ENCODE measurements at regions not wholly inside any gene's neighbourhood (a gene's known extent, or its start where the extent isn't known, plus 50 kb on each side); places are given as distances from the start of the nearest gene placed in this dataset.

DNA sequence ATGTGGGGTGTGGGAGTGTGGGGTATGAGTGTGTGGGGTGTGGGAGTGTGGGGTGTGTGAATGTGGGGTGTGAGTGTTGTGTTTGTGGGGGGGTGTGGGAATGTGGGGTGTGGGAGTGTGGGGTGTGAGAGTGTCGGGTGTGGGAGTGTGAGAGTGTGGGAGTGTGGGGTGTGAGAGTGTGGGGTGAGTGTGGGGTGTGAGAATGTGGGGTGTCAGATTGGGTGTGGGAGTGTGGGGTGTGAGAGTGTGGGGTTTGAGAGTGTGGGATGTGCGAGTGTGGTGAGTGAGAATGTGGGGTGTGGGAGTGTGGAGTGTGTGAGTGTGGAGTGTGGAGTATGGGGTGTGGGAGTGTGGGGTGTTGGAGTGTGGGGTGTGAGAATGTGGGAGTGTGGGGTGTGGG is 50.1 kb upstream of the EN2 start:
- no peak for TF ChIP-seq EZH2 (IDR thresholded peaks at IDR 0.05; ENCODE audit: low read depth, unreplicated experiment)
- TF ChIP-seq, protein P1, sequence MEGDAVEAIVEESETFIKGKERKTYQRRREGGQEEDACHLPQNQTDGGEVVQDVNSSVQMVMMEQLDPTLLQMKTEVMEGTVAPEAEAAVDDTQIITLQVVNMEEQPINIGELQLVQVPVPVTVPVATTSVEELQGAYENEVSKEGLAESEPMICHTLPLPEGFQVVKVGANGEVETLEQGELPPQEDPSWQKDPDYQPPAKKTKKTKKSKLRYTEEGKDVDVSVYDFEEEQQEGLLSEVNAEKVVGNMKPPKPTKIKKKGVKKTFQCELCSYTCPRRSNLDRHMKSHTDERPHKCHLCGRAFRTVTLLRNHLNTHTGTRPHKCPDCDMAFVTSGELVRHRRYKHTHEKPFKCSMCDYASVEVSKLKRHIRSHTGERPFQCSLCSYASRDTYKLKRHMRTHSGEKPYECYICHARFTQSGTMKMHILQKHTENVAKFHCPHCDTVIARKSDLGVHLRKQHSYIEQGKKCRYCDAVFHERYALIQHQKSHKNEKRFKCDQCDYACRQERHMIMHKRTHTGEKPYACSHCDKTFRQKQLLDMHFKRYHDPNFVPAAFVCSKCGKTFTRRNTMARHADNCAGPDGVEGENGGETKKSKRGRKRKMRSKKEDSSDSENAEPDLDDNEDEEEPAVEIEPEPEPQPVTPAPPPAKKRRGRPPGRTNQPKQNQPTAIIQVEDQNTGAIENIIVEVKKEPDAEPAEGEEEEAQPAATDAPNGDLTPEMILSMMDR (conservative IDR thresholded peaks at IDR 0.05; ENCODE audit: low read depth in 2 of 2) = no peak
- no peak for TF ChIP-seq POLR2AphosphoS5 (IDR thresholded peaks at IDR 0.05; ENCODE audit: low read depth)
- TF ChIP-seq CREB1 (CRISPR knock-in tag; IDR thresholded peaks at IDR 0.05; ENCODE audit: low read depth) = no peak
- TF ChIP-seq EZH2phosphoT487 (IDR thresholded peaks at IDR 0.05; ENCODE audit: unreplicated experiment) = no peak
- no peak for TF ChIP-seq ZNF114 (CRISPR knock-in tag; IDR thresholded peaks at IDR 0.05)
- no peak for TF ChIP-seq ZNF331 (CRISPR knock-in tag; IDR thresholded peaks at IDR 0.05; ENCODE audit: low read depth)
- TF ChIP-seq, protein P2, sequence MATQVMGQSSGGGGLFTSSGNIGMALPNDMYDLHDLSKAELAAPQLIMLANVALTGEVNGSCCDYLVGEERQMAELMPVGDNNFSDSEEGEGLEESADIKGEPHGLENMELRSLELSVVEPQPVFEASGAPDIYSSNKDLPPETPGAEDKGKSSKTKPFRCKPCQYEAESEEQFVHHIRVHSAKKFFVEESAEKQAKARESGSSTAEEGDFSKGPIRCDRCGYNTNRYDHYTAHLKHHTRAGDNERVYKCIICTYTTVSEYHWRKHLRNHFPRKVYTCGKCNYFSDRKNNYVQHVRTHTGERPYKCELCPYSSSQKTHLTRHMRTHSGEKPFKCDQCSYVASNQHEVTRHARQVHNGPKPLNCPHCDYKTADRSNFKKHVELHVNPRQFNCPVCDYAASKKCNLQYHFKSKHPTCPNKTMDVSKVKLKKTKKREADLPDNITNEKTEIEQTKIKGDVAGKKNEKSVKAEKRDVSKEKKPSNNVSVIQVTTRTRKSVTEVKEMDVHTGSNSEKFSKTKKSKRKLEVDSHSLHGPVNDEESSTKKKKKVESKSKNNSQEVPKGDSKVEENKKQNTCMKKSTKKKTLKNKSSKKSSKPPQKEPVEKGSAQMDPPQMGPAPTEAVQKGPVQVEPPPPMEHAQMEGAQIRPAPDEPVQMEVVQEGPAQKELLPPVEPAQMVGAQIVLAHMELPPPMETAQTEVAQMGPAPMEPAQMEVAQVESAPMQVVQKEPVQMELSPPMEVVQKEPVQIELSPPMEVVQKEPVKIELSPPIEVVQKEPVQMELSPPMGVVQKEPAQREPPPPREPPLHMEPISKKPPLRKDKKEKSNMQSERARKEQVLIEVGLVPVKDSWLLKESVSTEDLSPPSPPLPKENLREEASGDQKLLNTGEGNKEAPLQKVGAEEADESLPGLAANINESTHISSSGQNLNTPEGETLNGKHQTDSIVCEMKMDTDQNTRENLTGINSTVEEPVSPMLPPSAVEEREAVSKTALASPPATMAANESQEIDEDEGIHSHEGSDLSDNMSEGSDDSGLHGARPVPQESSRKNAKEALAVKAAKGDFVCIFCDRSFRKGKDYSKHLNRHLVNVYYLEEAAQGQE (IDR thresholded peaks at IDR 0.05; ENCODE audit: unreplicated experiment) = no peak

Measured in GM23338 (cell line).